H9 (cell line): ENCODE measurements at regions not wholly inside any gene's neighbourhood (a gene's known extent, or its start where the extent isn't known, plus 50 kb on each side); places are given as distances from the start of the nearest gene placed in this dataset.

Source experiments
- DNase-seq: peaks from one replicate; pipeline ENCODE4 v3.0.0-alpha.2; 2017
- H2AFZ ChIP-seq: one replicate; pipeline ENCODE4 v1.6.1; 2013; ENCODE audit warnings: mild to moderate bottlenecking, low read length, control low read depth, moderate library complexity
- H2AK5ac ChIP-seq: 2 replicates; pipeline ENCODE4 v1.6.1; 2013; ENCODE audit warnings: low read length, control low read depth, mixed read lengths; ENCODE audit not compliant: insufficient read length
- H2BK120ac ChIP-seq: one replicate; pipeline ENCODE4 v1.6.1; 2013; ENCODE audit warnings: low read depth, mild to moderate bottlenecking, low read length, control low read depth, inconsistent platforms; ENCODE audit not compliant: poor library complexity, severe bottlenecking
- H2BK12ac ChIP-seq: 2 replicates; pipeline ENCODE4 v1.6.1; 2013; ENCODE audit warnings: low read length, control low read depth, mixed read lengths, low read depth; ENCODE audit not compliant: insufficient read length
- H2BK15ac ChIP-seq: 2 replicates; pipeline ENCODE4 v1.6.1; 2013; ENCODE audit warnings: low read depth, low read length, control low read depth
- H2BK20ac ChIP-seq: one replicate; pipeline ENCODE4 v1.6.1; 2013; ENCODE audit warnings: low read depth, mild to moderate bottlenecking, low read length, control low read depth, inconsistent platforms; ENCODE audit not compliant: poor library complexity, severe bottlenecking
- H2BK5ac ChIP-seq: 2 replicates; pipeline ENCODE4 v1.6.1; 2013; ENCODE audit warnings: low read length, control low read depth, mixed read lengths; ENCODE audit not compliant: insufficient read length
- H3K14ac ChIP-seq: 2 replicates; pipeline ENCODE4 v1.6.1; 2013; ENCODE audit warnings: low read length, control low read depth; ENCODE audit not compliant: insufficient read depth
- H3K18ac ChIP-seq: 2 replicates; pipeline ENCODE4 v1.6.1; 2013; ENCODE audit warnings: low read depth, mild to moderate bottlenecking, mixed read lengths, low read length, control low read depth; ENCODE audit not compliant: insufficient read length
- H3K23ac ChIP-seq: 2 replicates; pipeline ENCODE4 v1.6.1; 2013; ENCODE audit warnings: low read length, control low read depth, mixed read lengths, low read depth; ENCODE audit not compliant: insufficient read length
- H3K23me2 ChIP-seq: 2 replicates; pipeline ENCODE4 v1.6.1; 2013; ENCODE audit warnings: low read depth, mild to moderate bottlenecking, mixed read lengths, low read length, control low read depth; ENCODE audit not compliant: insufficient read length, poor library complexity, severe bottlenecking
- H3K27ac ChIP-seq: 2 replicates; pipeline ENCODE4 v1.5.1; 2013; ENCODE audit warnings: low read length, control low read depth, mixed read lengths, low read depth; ENCODE audit not compliant: insufficient read length
- H3K27me3 ChIP-seq: 2 replicates; pipeline ENCODE4 v1.6.1; 2013; ENCODE audit warnings: low read length, control low read depth, inconsistent platforms; ENCODE audit not compliant: insufficient read depth
- H3K4ac ChIP-seq: 2 replicates; pipeline ENCODE4 v1.6.1; 2013; ENCODE audit warnings: low read depth, mild to moderate bottlenecking, control low read depth, inconsistent platforms, low read length, moderate library complexity
- H3K4me1 ChIP-seq: 2 replicates; pipeline ENCODE4 v1.6.1; 2013; ENCODE audit warnings: low read length, control low read depth, inconsistent platforms; ENCODE audit not compliant: insufficient read depth
- H3K4me2 ChIP-seq: 2 replicates; pipeline ENCODE4 v1.6.1; 2013; ENCODE audit warnings: low read length, control low read depth, mixed read lengths; ENCODE audit not compliant: insufficient read length, insufficient read depth
- H3K56ac ChIP-seq: 2 replicates; pipeline ENCODE4 v1.6.1; 2013; ENCODE audit warnings: low read depth, mild to moderate bottlenecking, mixed read lengths, low read length, control low read depth; ENCODE audit not compliant: insufficient read length
- H3K79me1 ChIP-seq: 2 replicates; pipeline ENCODE4 v1.6.1; 2013; ENCODE audit warnings: low read depth, mild to moderate bottlenecking, moderate library complexity, low read length, control low read depth, inconsistent platforms; ENCODE audit not compliant: insufficient read depth, poor library complexity, severe bottlenecking
- H3K79me2 ChIP-seq: 2 replicates; pipeline ENCODE4 v1.6.1; 2013; ENCODE audit warnings: low read length, control low read depth, inconsistent platforms; ENCODE audit not compliant: insufficient read depth
- H3K9ac ChIP-seq: 2 replicates; pipeline ENCODE4 v1.6.1; 2013; ENCODE audit warnings: low read length, control low read depth, mixed read lengths; ENCODE audit not compliant: insufficient read length; ENCODE audit errors: extremely low read depth
- H3K9me3 ChIP-seq: one replicate; pipeline ENCODE4 v1.6.1; 2013; ENCODE audit warnings: low read depth, low read length, inconsistent platforms; ENCODE audit not compliant: control insufficient read depth
- H3T11ph ChIP-seq: one replicate; pipeline ENCODE4 v1.6.1; 2013; ENCODE audit warnings: mild to moderate bottlenecking, low read length, control low read depth, inconsistent platforms
- H4K20me1 ChIP-seq: one replicate; pipeline ENCODE4 v1.6.1; 2013; ENCODE audit not compliant: control insufficient read depth, insufficient read length, insufficient read depth
- H4K5ac ChIP-seq: 2 replicates; pipeline ENCODE4 v1.6.1; 2013; ENCODE audit warnings: low read depth, mild to moderate bottlenecking, mixed read lengths, low read length, control low read depth; ENCODE audit not compliant: insufficient read length
- H4K8ac ChIP-seq: replicated peaks from 2 replicates; pipeline ENCODE4 v1.6.1; 2013; ENCODE audit warnings: low read length, control low read depth, mixed read lengths, low read depth; ENCODE audit not compliant: insufficient read length
- H4K91ac ChIP-seq: 2 replicates; pipeline ENCODE4 v1.6.1; 2013; ENCODE audit warnings: low read depth, mild to moderate bottlenecking, moderate library complexity, mixed read lengths, low read length, control low read depth; ENCODE audit not compliant: insufficient read length
- H3K27ac Mint-ChIP-seq, 3 experiments: 2 replicates in 2 of 3; 3 replicates in 1 of 3; pipeline ENCODE4 v1.8.0; 2020 to 2021; ENCODE audit warnings: mixed read lengths in 3 of 3, mild to moderate bottlenecking in 1 of 3, moderate library complexity in 1 of 3
- H3K27me3 Mint-ChIP-seq: 2 replicates; pipeline ENCODE4 v1.8.0; 2021; ENCODE audit warnings: low read depth, mild to moderate bottlenecking, moderate library complexity, mixed read lengths
- H3K36me3 Mint-ChIP-seq, 3 experiments: 2 replicates in 2 of 3; 3 replicates in 1 of 3; pipeline ENCODE4 v1.8.0; 2020 to 2021; ENCODE audit warnings: low read depth in 3 of 3, mixed read lengths in 3 of 3; ENCODE audit not compliant: insufficient read depth in 1 of 3
- H3K4me1 Mint-ChIP-seq, 2 experiments: 2 replicates each; pipeline ENCODE4 v1.8.0; 2020; ENCODE audit warnings: mixed read lengths in 2 of 2
- H3K4me3 Mint-ChIP-seq, 2 experiments: 2 replicates in 1 of 2; 3 replicates in 1 of 2; pipeline ENCODE4 v1.8.0; 2020 to 2021; ENCODE audit warnings: mild to moderate bottlenecking in 2 of 2, mixed read lengths in 2 of 2, moderate library complexity in 1 of 2
- H3K9me3 Mint-ChIP-seq, 2 experiments: 2 replicates in 1 of 2; 3 replicates in 1 of 2; pipeline ENCODE4 v1.8.0; 2020; ENCODE audit warnings: mild to moderate bottlenecking in 2 of 2, mixed read lengths in 2 of 2, moderate library complexity in 1 of 2
- WGBS: extraction: QIAGEN DNeasy Blood & Tissue Kit; methylation state at CpG from one replicate; pipeline ENCODE4 v1.1.7; 2013; ENCODE audit warnings: missing lambda C conversion rate, low lambda C conversion rate, mixed read lengths; ENCODE audit not compliant: insufficient read length; ENCODE audit errors: extremely low coverage; 5-methylcytosine and 5-hydroxymethylcytosine counted together
- TF ChIP-seq, protein P1 (sequence below): fragments of 200-600 bp; sonication (generic); conservative IDR thresholded peaks from 3 replicates; pipeline ENCODE4 v1.8.0; 2021; ENCODE audit warnings: antibody characterized with exemption, mild to moderate bottlenecking

DNA sequence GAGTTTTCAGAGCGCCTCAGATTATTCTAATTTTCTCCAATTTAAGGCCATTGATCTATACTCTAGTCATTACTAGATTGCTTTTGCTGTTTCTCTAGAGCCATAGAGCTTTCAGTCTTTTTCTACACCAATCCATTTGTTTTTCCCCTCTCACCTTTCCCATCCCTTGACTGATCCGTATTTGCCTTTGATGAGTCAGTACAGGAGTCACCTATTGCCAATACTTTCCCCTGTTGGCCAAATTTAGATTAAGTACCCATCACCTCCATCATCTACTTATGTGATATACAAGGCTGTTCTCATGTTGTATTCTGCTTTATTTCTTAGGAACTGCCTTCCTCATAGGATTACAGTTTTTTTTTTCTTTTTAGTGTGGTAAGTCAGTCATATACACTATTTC is 463.2 kb downstream of the KLF12 start:
- Histone ChIP-seq H2BK12ac (no peak overlapping the region), H4K5ac (no peak overlapping the region), H4K8ac (no peak overlapping the region), H2BK5ac (no peak overlapping the region), H4K91ac (no peak overlapping the region), H2BK15ac (no peak overlapping the region), H3T11ph (no peak overlapping the region), H3K23me2 (no peaks in the 10 kb centered on the region), H3K27ac (no peak overlapping the region), H3K56ac (no peak overlapping the region), H3K9ac (no peak overlapping the region), H3K79me1 (no peaks in the 10 kb centered on the region), H3K4ac (no peak overlapping the region), H2BK120ac (no peak overlapping the region), H2AFZ (no peak overlapping the region), H3K4me2 (no peak overlapping the region), H3K18ac (no peak overlapping the region), H3K23ac (no peak overlapping the region), H4K20me1 (no peaks in the 10 kb centered on the region), H3K4me1 (no peaks in the 10 kb centered on the region), H2AK5ac (no peak overlapping the region), H3K14ac (no peak overlapping the region), H2BK20ac (no peak overlapping the region), H3K79me2 (no peaks in the 10 kb centered on the region), H3K9me3 (no peaks in the 10 kb centered on the region), H3K27me3 (no peaks in the 10 kb centered on the region)
- Mint-ChIP-seq H3K9me3 (no peaks in the 10 kb centered on the region), H3K4me3 (no peak overlapping the region), H3K4me1 (peaks cover 0 to 3% of the 10 kb centered on the region in 2 experiments; a peak in 3 of 4 replicates), H3K27me3 (no peaks in the 10 kb centered on the region), H3K27ac (no peak overlapping the region), H3K36me3 (no peaks in the 10 kb centered on the region)
- no CpG with 5 or more reads among the region's 2 CpGs for WGBS
- TF ChIP-seq, protein P1, sequence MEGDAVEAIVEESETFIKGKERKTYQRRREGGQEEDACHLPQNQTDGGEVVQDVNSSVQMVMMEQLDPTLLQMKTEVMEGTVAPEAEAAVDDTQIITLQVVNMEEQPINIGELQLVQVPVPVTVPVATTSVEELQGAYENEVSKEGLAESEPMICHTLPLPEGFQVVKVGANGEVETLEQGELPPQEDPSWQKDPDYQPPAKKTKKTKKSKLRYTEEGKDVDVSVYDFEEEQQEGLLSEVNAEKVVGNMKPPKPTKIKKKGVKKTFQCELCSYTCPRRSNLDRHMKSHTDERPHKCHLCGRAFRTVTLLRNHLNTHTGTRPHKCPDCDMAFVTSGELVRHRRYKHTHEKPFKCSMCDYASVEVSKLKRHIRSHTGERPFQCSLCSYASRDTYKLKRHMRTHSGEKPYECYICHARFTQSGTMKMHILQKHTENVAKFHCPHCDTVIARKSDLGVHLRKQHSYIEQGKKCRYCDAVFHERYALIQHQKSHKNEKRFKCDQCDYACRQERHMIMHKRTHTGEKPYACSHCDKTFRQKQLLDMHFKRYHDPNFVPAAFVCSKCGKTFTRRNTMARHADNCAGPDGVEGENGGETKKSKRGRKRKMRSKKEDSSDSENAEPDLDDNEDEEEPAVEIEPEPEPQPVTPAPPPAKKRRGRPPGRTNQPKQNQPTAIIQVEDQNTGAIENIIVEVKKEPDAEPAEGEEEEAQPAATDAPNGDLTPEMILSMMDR, result no peak
- no peak for DNase-seq
